BJ (cell line): ENCODE measurements at regions not wholly inside any gene's neighbourhood (a gene's known extent, or its start where the extent isn't known, plus 50 kb on each side); places are given as distances from the start of the nearest gene placed in this dataset.
"Not testable (repeated sequence)": the region's sequence is repeated elsewhere in the genome, so short reads cannot be mapped to it uniquely, and the experiment has no call there.

ENCODE experiments used
- CTCF ChIA-PET: fragments of 350-600 bp; formaldehyde crosslinking; extraction: SDS; loops from one replicate; lab custom pipeline; 2021; ENCODE audit warnings: antibody characterized with exemption, inconsistent platforms; lab: Yijun Ruan, JAX
- POLR2A ChIA-PET: fragments of 300-600 bp; sonication (Branson Sonifier 250); formaldehyde crosslinking; extraction: SDS; loops from one replicate; lab custom pipeline; 2021; ENCODE audit warnings: antibody characterized with exemption; lab: Charles Lee
- DNase-seq: peaks from one replicate; pipeline ENCODE4 v3.0.0-alpha.2; 2011; ENCODE audit warnings: low read depth
- H3K27me3 ChIP-seq: 2 replicates; pipeline ENCODE4 v1.6.0; 2011; ENCODE audit warnings: low read length; ENCODE audit not compliant: control insufficient read depth, insufficient read depth
- H3K36me3 ChIP-seq: 2 replicates; pipeline ENCODE4 v1.5.1; 2011; ENCODE audit warnings: low read length; ENCODE audit not compliant: control insufficient read depth, insufficient read depth
- H3K4me3 ChIP-seq: 2 replicates; pipeline ENCODE4 v1.5.1; 2011; ENCODE audit warnings: low read depth, mild to moderate bottlenecking, control low read depth, low read length
- CTCF ChIP-seq: IDR thresholded peaks from 2 replicates; pipeline ENCODE4 v1.5.1; 2011; ENCODE audit warnings: low read depth, mild to moderate bottlenecking, control low read depth, inconsistent platforms, low read length, moderate library complexity; ENCODE audit not compliant: insufficient read depth

GRCh38 chr3:80978216-80978969, 783.1 kb downstream of the GBE1 start:
- DNase-seq = no peak
- POLR2A ChIA-PET = no interaction called here
- CTCF ChIA-PET = no interaction called here
- no peaks in the 10 kb centered on the region for H3K36me3 ChIP-seq
- H3K27me3 ChIP-seq = no peaks in the 10 kb centered on the region
- H3K4me3 ChIP-seq = no peak overlapping the region
- no peak for TF ChIP-seq CTCF

DNA sequence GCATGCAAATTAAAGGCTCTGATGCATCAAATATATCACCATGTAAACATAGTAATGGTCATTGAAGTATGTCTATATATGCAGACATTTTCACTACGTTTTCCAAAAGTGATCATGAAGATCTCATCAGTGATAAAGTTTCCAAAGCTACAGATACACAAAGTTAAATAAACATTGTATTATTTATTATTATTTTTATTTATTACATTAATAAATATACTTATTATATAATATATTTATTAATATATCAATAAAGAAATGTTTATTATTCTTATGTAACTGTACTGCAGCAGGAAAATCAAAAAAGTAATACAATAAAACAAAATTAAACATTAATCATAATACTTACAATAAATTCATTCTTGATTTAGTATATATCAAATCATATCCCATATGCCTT, 791.2 kb downstream of the GBE1 start:
- ChIA-PET POLR2A (no interaction called here), CTCF (no interaction called here)
- Histone ChIP-seq H3K27me3 (no peaks in the 10 kb centered on the region), H3K4me3 (no peak overlapping the region), H3K36me3 (no peaks in the 10 kb centered on the region)
- no peak for TF ChIP-seq CTCF
- no peak for DNase-seq

GRCh38 chr3:80929576-80929975, 831.9 kb downstream of the GBE1 start:
- Histone ChIP-seq H3K36me3 (no peaks in the 10 kb centered on the region), H3K4me3 (no peak overlapping the region), H3K27me3 (no peaks in the 10 kb centered on the region)
- CTCF ChIA-PET = no interaction called here
- no peak for DNase-seq
- TF ChIP-seq CTCF = no peak
- POLR2A ChIA-PET = no interaction called here

GRCh38 chr3:80914854-80915253, 846.6 kb downstream of the GBE1 start:
- Histone ChIP-seq H3K36me3 (no peaks in the 10 kb centered on the region), H3K4me3 (no peak overlapping the region), H3K27me3 (no peaks in the 10 kb centered on the region)
- no peak for TF ChIP-seq CTCF
- ChIA-PET POLR2A (no interaction called here), CTCF (no interaction called here)
- DNase-seq = no peak

DNA sequence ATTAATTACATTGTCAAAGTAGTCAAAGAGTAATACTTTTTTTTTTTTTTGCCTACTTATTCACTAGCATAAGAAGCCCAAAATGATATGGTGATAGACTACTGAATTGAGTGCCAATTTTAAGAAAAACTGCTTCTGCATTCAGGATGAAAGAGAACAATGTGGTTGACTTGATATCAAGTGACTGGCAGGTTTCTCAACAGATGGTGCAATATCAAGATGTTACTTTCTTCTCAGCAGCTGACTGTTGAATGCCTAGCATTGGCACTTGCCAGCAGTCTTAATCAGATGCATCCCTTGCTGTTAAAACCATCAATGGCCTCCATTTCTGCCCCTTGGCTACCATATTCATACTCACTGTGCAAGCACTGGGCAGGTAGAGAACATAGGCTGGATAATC, 863.2 kb downstream of the GBE1 start:
- Histone ChIP-seq H3K27me3 (no peaks in the 10 kb centered on the region), H3K36me3 (no peaks in the 10 kb centered on the region), H3K4me3 (no peak overlapping the region)
- CTCF ChIA-PET = no interaction called here
- POLR2A ChIA-PET = no interaction called here
- no peak for TF ChIP-seq CTCF
- no peak for DNase-seq

DNA sequence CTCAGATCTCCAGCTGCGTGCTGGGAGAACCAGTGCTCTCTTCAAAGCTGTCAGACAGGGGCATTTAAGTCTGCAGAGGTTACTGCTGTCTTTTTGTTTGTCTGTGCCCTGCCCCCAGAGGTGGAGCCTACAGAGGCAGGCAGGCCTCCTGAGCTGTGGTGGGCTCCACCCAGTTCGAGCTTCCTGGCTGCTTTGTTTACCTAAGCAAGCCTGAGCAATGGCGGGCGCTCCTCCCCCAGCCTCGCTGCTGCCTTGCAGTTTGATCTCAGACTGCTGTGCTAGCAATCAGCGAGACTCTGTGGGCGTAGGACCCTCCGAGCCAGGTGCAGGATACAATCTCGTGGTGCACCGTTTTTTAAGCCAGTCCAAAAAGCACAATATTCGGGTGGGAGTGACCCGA, 864.4 kb downstream of the GBE1 start:
- H3K27me3 ChIP-seq, H3K36me3 ChIP-seq, H3K4me3 ChIP-seq, DNase-seq, CTCF ChIA-PET, POLR2A ChIA-PET: not testable (repeated sequence)
